WTC11 (cell line): ENCODE measurements at regions not wholly inside any gene's neighbourhood (a gene's known extent, or its start where the extent isn't known, plus 50 kb on each side); places are given as distances from the start of the nearest gene placed in this dataset.

Experiments
- ATAC-seq: fragments of 200-7000 bp; cut with Tn5 transposase; 2 replicates; pipeline ENCODE4 v1.10.0; 2021; ENCODE audit warnings: mild to moderate bottlenecking, moderate library complexity
- CTCF ChIA-PET: fragments of 300-600 bp; sonication (Branson Sonifier 250); formaldehyde crosslinking; loops from one replicate; lab custom pipeline; 2021; ENCODE audit warnings: antibody characterized with exemption; lab: Charles Lee
- POLR2A ChIA-PET: fragments of 350-600 bp; sonication (Branson Sonifier 250); formaldehyde crosslinking; loops from one replicate; lab custom pipeline; 2021; ENCODE audit warnings: antibody characterized with exemption; lab: Charles Lee
- DNase-seq: peaks from one replicate; pipeline ENCODE4 v3.0.0; 2021; ENCODE audit warnings: low spot score
- H3K27ac Mint-ChIP-seq: 2 replicates; pipeline ENCODE4 v1.8.0; 2021; ENCODE audit warnings: mixed read lengths
- H3K27me3 Mint-ChIP-seq: 2 replicates; pipeline ENCODE4 v1.8.0; 2021; ENCODE audit warnings: low read depth, mild to moderate bottlenecking, moderate library complexity, mixed read lengths
- H3K36me3 Mint-ChIP-seq: 2 replicates; pipeline ENCODE4 v1.8.0; 2021; ENCODE audit warnings: mixed read lengths
- H3K4me1 Mint-ChIP-seq: 2 replicates; pipeline ENCODE4 v1.8.0; 2022; ENCODE audit warnings: mixed read lengths
- H3K4me3 Mint-ChIP-seq: 2 replicates; pipeline ENCODE4 v1.8.0; 2021; ENCODE audit warnings: mild to moderate bottlenecking, moderate library complexity, mixed read lengths
- H3K9me3 Mint-ChIP-seq: 2 replicates; pipeline ENCODE4 v1.8.0; 2021; ENCODE audit warnings: mixed read lengths
- ARID4B ChIP-seq: sonication (generic); formaldehyde crosslinking; IDR thresholded peaks from 2 replicates; pipeline ENCODE4 v1.8.0; 2023; ENCODE audit warnings: missing genetic modification reagents, mild to moderate bottlenecking, borderline replicate concordance
- E2F4 ChIP-seq: sonication (generic); formaldehyde crosslinking; IDR thresholded peaks from 2 replicates; pipeline ENCODE4 v1.8.1; 2022; ENCODE audit warnings: low read depth, mild to moderate bottlenecking, moderate library complexity, missing genetic modification reagents, borderline replicate concordance
- HMGA2 ChIP-seq: fragments of 250-450 bp; sonication (Bioruptor Pico); IDR thresholded peaks from 2 replicates; pipeline ENCODE4 v1.4.0; 2021; ENCODE audit warnings: mild to moderate bottlenecking, moderate library complexity
- IRF2 ChIP-seq: sonication (generic); formaldehyde crosslinking; IDR thresholded peaks from 2 replicates; pipeline ENCODE4 v1.8.0; 2022; ENCODE audit warnings: low read depth, missing genetic modification reagents, borderline replicate concordance
- KAT7 ChIP-seq: sonication (generic); formaldehyde crosslinking; IDR thresholded peaks from 2 replicates; pipeline ENCODE4 v1.8.1; 2023; ENCODE audit warnings: missing genetic modification reagents, mild to moderate bottlenecking, borderline replicate concordance
- SMAD3 ChIP-seq: sonication (generic); formaldehyde crosslinking; IDR thresholded peaks from 2 replicates; pipeline ENCODE4 v1.8.0; 2022; ENCODE audit warnings: missing genetic modification reagents, mild to moderate bottlenecking, borderline replicate concordance
- SMAD4 ChIP-seq: sonication (generic); formaldehyde crosslinking; IDR thresholded peaks from 2 replicates; pipeline ENCODE4 v1.8.0; 2022; ENCODE audit warnings: mild to moderate bottlenecking, missing genetic modification reagents
- STAT6 ChIP-seq: sonication (generic); formaldehyde crosslinking; conservative IDR thresholded peaks from 2 replicates; pipeline ENCODE4 v1.8.1; 2023; ENCODE audit warnings: mild to moderate bottlenecking, low read depth, missing genetic modification reagents, moderate library complexity
- ZBTB43 ChIP-seq: sonication (generic); formaldehyde crosslinking; IDR thresholded peaks from 2 replicates; pipeline ENCODE4 v1.8.1; 2023; ENCODE audit warnings: mild to moderate bottlenecking, missing genetic modification reagents
- ZNF219 ChIP-seq: sonication (generic); formaldehyde crosslinking; IDR thresholded peaks from 2 replicates; pipeline ENCODE4 v1.8.0; 2023; ENCODE audit warnings: missing genetic modification reagents, mild to moderate bottlenecking, borderline replicate concordance
- ZNF416 ChIP-seq: fragments of 250-450 bp; sonication (Bioruptor Pico); IDR thresholded peaks from 2 replicates; pipeline ENCODE4 v1.9.0; 2021; ENCODE audit warnings: mild to moderate bottlenecking, inconsistent platforms
- TF ChIP-seq, protein P1 (sequence below): fragments of 250-450 bp; sonication (Bioruptor Pico); IDR thresholded peaks from 2 replicates; pipeline ENCODE4 v1.9.0; 2021; ENCODE audit warnings: moderate library complexity, mild to moderate bottlenecking, inconsistent platforms, borderline replicate concordance
- TF ChIP-seq, protein P2 (sequence below): fragments of 200-600 bp; IDR thresholded peaks from 2 replicates; pipeline ENCODE4 v1.8.0; 2022; ENCODE audit warnings: antibody characterized with exemption
- TF ChIP-seq, protein P3 (sequence below): sonication (generic); formaldehyde crosslinking; IDR thresholded peaks from 2 replicates; pipeline ENCODE4 v1.8.1; 2022; ENCODE audit warnings: mild to moderate bottlenecking, missing genetic modification reagents, moderate library complexity, borderline replicate concordance

- TF ChIP-seq SMAD3 (CRISPR knock-in tag) = no peak
- TF ChIP-seq ZNF416 (CRISPR knock-in tag) = no peak
- no peak for TF ChIP-seq ARID4B (CRISPR knock-in tag)
- TF ChIP-seq, protein P1, sequence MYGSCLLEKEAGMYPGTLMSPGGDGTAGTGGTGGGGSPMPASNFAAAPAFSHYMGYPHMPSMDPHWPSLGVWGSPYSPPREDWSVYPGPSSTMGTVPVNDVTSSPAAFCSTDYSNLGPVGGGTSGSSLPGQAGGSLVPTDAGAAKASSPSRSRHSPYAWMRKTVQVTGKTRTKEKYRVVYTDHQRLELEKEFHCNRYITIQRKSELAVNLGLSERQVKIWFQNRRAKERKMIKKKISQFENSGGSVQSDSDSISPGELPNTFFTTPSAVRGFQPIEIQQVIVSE = no peak
- no peak for TF ChIP-seq ZBTB43
- TF ChIP-seq ZNF219 = no peak
- TF ChIP-seq, all 79 proteins: peak for 0
These were observed 123.6 kb downstream of the NPTX2 start (continued) for GRCh38 chr7:98740643-98741042.

DNA sequence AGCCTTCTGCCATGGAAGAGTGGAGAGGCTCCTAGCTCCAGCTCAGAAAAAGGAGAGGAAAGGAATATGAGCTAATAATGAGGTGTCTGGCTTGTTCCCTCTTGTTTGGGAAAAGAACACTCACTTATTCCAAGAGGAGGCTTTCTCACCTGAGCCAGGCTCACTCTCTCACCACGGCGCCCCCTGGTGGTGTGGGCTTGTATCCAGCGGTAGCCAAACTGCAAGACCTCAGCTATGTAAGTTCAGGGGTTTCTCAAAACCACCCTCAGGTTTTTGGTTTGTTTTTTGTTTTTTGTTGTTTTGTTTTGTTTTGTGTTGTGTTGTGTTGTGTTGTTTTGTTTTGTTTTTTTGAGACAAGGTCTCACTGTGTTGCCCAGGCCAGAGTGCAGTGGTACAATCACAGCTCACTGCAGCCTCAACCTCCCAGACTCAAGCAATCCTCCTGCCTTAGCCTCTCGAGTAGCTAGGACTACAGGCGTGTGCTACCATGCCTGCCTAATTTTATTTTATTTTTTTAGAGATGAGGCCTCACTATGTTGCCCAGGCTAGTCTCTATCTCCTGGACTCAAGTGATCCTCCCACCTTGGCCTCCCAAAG lies 124.0 kb downstream of the TMEM130 start:
- peaks cover 4% of the 10 kb centered on the region; the same call in 1 of the 2 replicates for H3K9me3 Mint-ChIP-seq
- peak; percentile 91 for DNase-seq
- no peaks in the 10 kb centered on the region for H3K4me1 Mint-ChIP-seq
- TF ChIP-seq, protein P2, sequence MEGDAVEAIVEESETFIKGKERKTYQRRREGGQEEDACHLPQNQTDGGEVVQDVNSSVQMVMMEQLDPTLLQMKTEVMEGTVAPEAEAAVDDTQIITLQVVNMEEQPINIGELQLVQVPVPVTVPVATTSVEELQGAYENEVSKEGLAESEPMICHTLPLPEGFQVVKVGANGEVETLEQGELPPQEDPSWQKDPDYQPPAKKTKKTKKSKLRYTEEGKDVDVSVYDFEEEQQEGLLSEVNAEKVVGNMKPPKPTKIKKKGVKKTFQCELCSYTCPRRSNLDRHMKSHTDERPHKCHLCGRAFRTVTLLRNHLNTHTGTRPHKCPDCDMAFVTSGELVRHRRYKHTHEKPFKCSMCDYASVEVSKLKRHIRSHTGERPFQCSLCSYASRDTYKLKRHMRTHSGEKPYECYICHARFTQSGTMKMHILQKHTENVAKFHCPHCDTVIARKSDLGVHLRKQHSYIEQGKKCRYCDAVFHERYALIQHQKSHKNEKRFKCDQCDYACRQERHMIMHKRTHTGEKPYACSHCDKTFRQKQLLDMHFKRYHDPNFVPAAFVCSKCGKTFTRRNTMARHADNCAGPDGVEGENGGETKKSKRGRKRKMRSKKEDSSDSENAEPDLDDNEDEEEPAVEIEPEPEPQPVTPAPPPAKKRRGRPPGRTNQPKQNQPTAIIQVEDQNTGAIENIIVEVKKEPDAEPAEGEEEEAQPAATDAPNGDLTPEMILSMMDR = peak; percentile 93
- no peak for TF ChIP-seq E2F4 (CRISPR knock-in tag)
- no peak overlapping the region for H3K27ac Mint-ChIP-seq
- H3K4me3 Mint-ChIP-seq = no peak overlapping the region
- ChIA-PET CTCF (interaction anchor here (0.6 to 1.9 kb wide), 70 partner anchors 8 to 497 kb away, joined by 3 to 26 read pairs (median 5); partner anchors contain the start of genes BAIAP2L1, NPTX2, TMEM130 and TRRAP), POLR2A (interaction anchor here (1.0 kb wide), 1 partner anchor 23 kb away, joined by 3 read pairs; no protein-coding TSS in a partner anchor)
- ATAC-seq = peak; percentile 80
- H3K36me3 Mint-ChIP-seq = no peaks in the 10 kb centered on the region
- H3K27me3 Mint-ChIP-seq = no peaks in the 10 kb centered on the region; the same call in 1 of the 2 replicates

- Mint-ChIP-seq H3K27me3 (no peaks in the 10 kb centered on the region; the same call in 1 of the 2 replicates), H3K4me1 (no peaks in the 10 kb centered on the region), H3K27ac (no peak overlapping the region), H3K4me3 (no peak overlapping the region), H3K9me3 (peaks cover 4% of the 10 kb centered on the region; the same call in 1 of the 2 replicates), H3K36me3 (no peaks in the 10 kb centered on the region)
- ATAC-seq = no peak
- ChIA-PET POLR2A (no interaction called here), CTCF (interaction anchor here (0.5 kb wide), 1 partner anchor 25 kb away, joined by 6 read pairs; no protein-coding TSS in a partner anchor)
- DNase-seq = no peak
- TF ChIP-seq, protein P2 = no peak
- TF ChIP-seq, protein P3, sequence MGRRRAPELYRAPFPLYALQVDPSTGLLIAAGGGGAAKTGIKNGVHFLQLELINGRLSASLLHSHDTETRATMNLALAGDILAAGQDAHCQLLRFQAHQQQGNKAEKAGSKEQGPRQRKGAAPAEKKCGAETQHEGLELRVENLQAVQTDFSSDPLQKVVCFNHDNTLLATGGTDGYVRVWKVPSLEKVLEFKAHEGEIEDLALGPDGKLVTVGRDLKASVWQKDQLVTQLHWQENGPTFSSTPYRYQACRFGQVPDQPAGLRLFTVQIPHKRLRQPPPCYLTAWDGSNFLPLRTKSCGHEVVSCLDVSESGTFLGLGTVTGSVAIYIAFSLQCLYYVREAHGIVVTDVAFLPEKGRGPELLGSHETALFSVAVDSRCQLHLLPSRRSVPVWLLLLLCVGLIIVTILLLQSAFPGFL (CRISPR knock-in tag) = no peak
- TF ChIP-seq IRF2 (no peak), SMAD4 (CRISPR knock-in tag) (no peak), STAT6 (CRISPR knock-in tag) (no peak), HMGA2 (CRISPR knock-in tag) (no peak), KAT7 (CRISPR knock-in tag) (no peak)
These were observed 121.7 kb downstream of the TMEM130 start for GRCh38 chr7:98748090-98748489.
